K562 (cell line): ENCODE measurements at regions not wholly inside any gene's neighbourhood (a gene's known extent, or its start where the extent isn't known, plus 50 kb on each side); places are given as distances from the start of the nearest gene placed in this dataset.

Experiments used
- ATAC-seq: fragments of 200-7000 bp; cut with Tn5 transposase; 3 replicates; pipeline ENCODE4 v1.9.1; 2020; ENCODE audit warnings: moderate library complexity
- BruUV-seq: library from RNA; stranded (reverse); fragments of 400-500 nt; replicated peaks from 2 replicates; lab custom pipeline; 2021; lab: Mats Ljungman, UMichigan
- CTCF ChIA-PET: fragments of 300-600 bp; formaldehyde crosslinking; extraction: SDS; loops from one replicate; lab custom pipeline; 2021; ENCODE audit warnings: low intra/inter-chr PET ratio; lab: Yijun Ruan, JAX
- POLR2A ChIA-PET: fragments of 300-600, 350-650 bp; sonication (Branson Sonifier 250); formaldehyde crosslinking; extraction: SDS; loops from one replicate; lab custom pipeline; 2021; ENCODE audit warnings: antibody characterized with exemption, inconsistent platforms; lab: Yijun Ruan, JAX
- DNase-seq, 4 experiments: peaks; one replicate each; pipeline versions ENCODE4 v3.0.0 to v3.0.0-alpha.2; 2011 to 2018; ENCODE audit warnings: low spot score in 3 of 4, mixed read lengths in 3 of 4; ENCODE audit errors: extremely low read depth in 1 of 4
- FAIRE-seq: peaks from 2 replicates; lab custom pipeline; 2011; peaks lifted over from hg19 to GRCh38; lab: Jason Lieb, UNC
- H2AFZ ChIP-seq: 2 replicates; pipeline ENCODE4 v1.6.0; 2011; ENCODE audit warnings: low read depth, low read length, control low read depth, inconsistent platforms
- H3K27ac ChIP-seq: fragments of 200-600 bp; 3 replicates; pipeline ENCODE4 v1.8.0; 2011; ENCODE audit warnings: low read depth, mild to moderate bottlenecking, control low read depth, inconsistent platforms, low read length, moderate library complexity, mixed read lengths; ENCODE audit errors: extremely low read depth
- H3K27me3 ChIP-seq, 2 experiments: fragments of 300-600 bp in 1 of 2; 2 replicates in 1 of 2; 3 replicates in 1 of 2; pipeline versions ENCODE4 v1.6.0 to v1.8.0; 2011; ENCODE audit warnings: inconsistent platforms in 2 of 2, low read length in 2 of 2, mild to moderate bottlenecking in 1 of 2, mixed read lengths in 1 of 2, moderate library complexity in 1 of 2; ENCODE audit not compliant: control insufficient read depth in 2 of 2, insufficient read depth in 2 of 2
- H3K36me3 ChIP-seq: fragments of 300-600 bp; 3 replicates; pipeline ENCODE4 v1.8.0; 2011; ENCODE audit warnings: mild to moderate bottlenecking, low read length, inconsistent platforms; ENCODE audit not compliant: control insufficient read depth, insufficient read depth
- H3K4me1 ChIP-seq, 2 experiments: fragments of 200-600 bp in 1 of 2; replicated peaks in 1 of 2; 2 replicates in 1 of 2; 3 replicates in 1 of 2; pipeline versions ENCODE4 v1.5.1 to v1.8.0; 2011; ENCODE audit warnings: inconsistent platforms in 2 of 2, low read length in 2 of 2, mild to moderate bottlenecking in 1 of 2, mixed read lengths in 1 of 2, moderate library complexity in 1 of 2; ENCODE audit not compliant: control insufficient read depth in 2 of 2, insufficient read depth in 2 of 2
- H3K4me2 ChIP-seq: 2 replicates; pipeline ENCODE4 v1.6.1; 2011; ENCODE audit warnings: low read length, control low read depth, inconsistent platforms, mixed read lengths; ENCODE audit not compliant: insufficient read depth
- H3K4me3 ChIP-seq: fragments of 200-600 bp; sonication (generic), shearing (Covaris generic); 2 replicates; pipeline ENCODE4 v1.5.1; 2016; ENCODE audit warnings: control low read depth, inconsistent platforms
- H3K79me2 ChIP-seq: fragments of 200-600 bp; 3 replicates; pipeline ENCODE4 v1.8.0; 2011; ENCODE audit warnings: low read length, inconsistent platforms; ENCODE audit not compliant: control insufficient read depth, insufficient read depth
- H3K9ac ChIP-seq, 2 experiments: 2 replicates each; pipeline versions ENCODE4 v1.6.0 to v1.6.1; 2011; ENCODE audit warnings: low read depth in 2 of 2, low read length in 2 of 2, control low read depth in 1 of 2, inconsistent platforms in 1 of 2, mild to moderate bottlenecking in 1 of 2, mixed read lengths in 1 of 2; ENCODE audit not compliant: insufficient read depth in 1 of 2
- H3K9me1 ChIP-seq: one replicate; pipeline ENCODE4 v1.6.0; 2011; ENCODE audit warnings: inconsistent platforms, mild to moderate bottlenecking, low read length, moderate library complexity; ENCODE audit not compliant: control insufficient read depth, insufficient read depth
- H3K9me3 ChIP-seq: replicated peaks from 2 replicates; pipeline ENCODE4 v1.5.1; 2011; ENCODE audit warnings: low read depth, low read length, inconsistent platforms; ENCODE audit not compliant: control insufficient read depth, insufficient read depth
- H4K20me1 ChIP-seq: replicated peaks from 2 replicates; pipeline ENCODE4 v1.6.1; 2011; ENCODE audit warnings: low read length, inconsistent platforms, mixed read lengths; ENCODE audit not compliant: control insufficient read depth, insufficient read depth
- AFF4 ChIP-seq: sonication (generic); formaldehyde crosslinking; IDR thresholded peaks from 2 replicates; pipeline ENCODE4 v1.8.0; 2023; ENCODE audit warnings: mild to moderate bottlenecking, missing genetic modification reagents
- FOS ChIP-seq: IDR thresholded peaks from 3 replicates; pipeline ENCODE4 v1.6.1; 2011; ENCODE audit not compliant: insufficient read length; ENCODE audit errors: extremely low read depth
- MAZ ChIP-seq, 2 experiments: fragments of 450-650 bp in 1 of 2; sonication (generic) in 1 of 2; formaldehyde crosslinking; IDR thresholded peaks in 1 of 2; conservative IDR thresholded peaks in 1 of 2; 2 replicates each; pipeline versions ENCODE4 v1.4.0 to v1.5.0; 2020; ENCODE audit warnings: mild to moderate bottlenecking in 1 of 2, missing genetic modification reagents in 1 of 2
- MIER1 ChIP-seq: fragments of 450-650 bp; IDR thresholded peaks from 2 replicates; pipeline ENCODE4 v1.6.1; 2016; ENCODE audit warnings: antibody characterized with exemption, mild to moderate bottlenecking, low read depth
- NCOA2 ChIP-seq, 2 experiments: fragments of 450-650 bp; IDR thresholded peaks; 2 replicates each; pipeline ENCODE4 v1.6.1; 2018; ENCODE audit warnings: mild to moderate bottlenecking in 2 of 2, moderate library complexity in 1 of 2; ENCODE audit not compliant: partially characterized antibody in 2 of 2
- NELFE ChIP-seq: IDR thresholded peaks from 2 replicates; pipeline ENCODE4 v1.6.1; 2011; ENCODE audit warnings: mild to moderate bottlenecking; ENCODE audit not compliant: insufficient read depth, insufficient read length
- NR4A1 ChIP-seq, 2 experiments: fragments of 250-450 bp in 1 of 2; fragments of 450-650 bp in 1 of 2; sonication (Bioruptor Pico) in 1 of 2; IDR thresholded peaks; 2 replicates each; pipeline versions ENCODE4 v1.4.0 to v1.6.1; 2016 to 2020; ENCODE audit warnings: mild to moderate bottlenecking in 2 of 2, missing compliant biosample characterization in 1 of 2, missing genetic modification characterization in 1 of 2, moderate library complexity in 1 of 2
- PURB ChIP-seq: sonication (generic); formaldehyde crosslinking; IDR thresholded peaks from 2 replicates; pipeline ENCODE4 v1.9.0; 2021; ENCODE audit warnings: low read depth, mild to moderate bottlenecking, missing genetic modification reagents
- ZFP30 ChIP-seq: fragments of 250-450 bp; sonication (Bioruptor Pico); IDR thresholded peaks from 2 replicates; pipeline ENCODE4 v1.8.0; 2022; ENCODE audit warnings: moderate library complexity, mild to moderate bottlenecking, inconsistent platforms, borderline replicate concordance
- ZKSCAN1 ChIP-seq: fragments of 150-350 bp; IDR thresholded peaks from 2 replicates; pipeline ENCODE4 v1.6.1; 2016; ENCODE audit warnings: low read depth, low read length
- ZNF253 ChIP-seq: fragments of 250-450 bp; sonication (Bioruptor Pico); conservative IDR thresholded peaks from 2 replicates; pipeline ENCODE4 v1.6.1; 2021; ENCODE audit warnings: mild to moderate bottlenecking
- ZSCAN32 ChIP-seq: fragments of 450-650 bp; formaldehyde crosslinking; IDR thresholded peaks from 2 replicates; pipeline ENCODE4 v1.4.0; 2020; ENCODE audit warnings: mild to moderate bottlenecking, moderate library complexity
- WGBS: fragments of 100-300 bp; shearing (Covaris generic); methylation state at CpG from one replicate; pipeline ENCODE4 v1.1.6; 2016; ENCODE audit warnings: low coverage, mixed read lengths; ENCODE audit not compliant: insufficient coverage; ENCODE audit errors: missing lambda C conversion rate; 5-methylcytosine and 5-hydroxymethylcytosine counted together
- in situ Hi-C: fragments of 300-500 bp; cut with MboI; formaldehyde crosslinking; loops from 4 replicates; pipeline ENCODE4 v1.15.0; 2018; ENCODE audit warnings: inconsistent platforms, mixed read lengths
- intact Hi-C: fragments of 100-400 bp; cut with micrococcal nuclease; formaldehyde crosslinking; loops from 2 replicates; pipeline ENCODE4 v1.14.2; 2022
- TF ChIP-seq, protein P1 (sequence below): sonication (generic); formaldehyde crosslinking; IDR thresholded peaks from 2 replicates; pipeline ENCODE4 v1.8.0; 2022; ENCODE audit warnings: mild to moderate bottlenecking, missing genetic modification reagents
- TF ChIP-seq, protein P2 (sequence below): fragments of 150-350 bp; IDR thresholded peaks from 2 replicates; pipeline ENCODE4 v1.6.1; 2014; ENCODE audit warnings: low read depth, mild to moderate bottlenecking, low read length, borderline replicate concordance

- Histone ChIP-seq H3K27me3 (no peaks in the 10 kb centered on the region), H4K20me1 (no peaks in the 10 kb centered on the region), H3K36me3 (no peaks in the 10 kb centered on the region), H3K9me1 (no peaks in the 10 kb centered on the region), H3K79me2 (no peaks in the 10 kb centered on the region), H3K4me1 (peaks cover 0 to 12% of the 10 kb centered on the region in 2 experiments; a peak in 4 of 5 replicates), H3K4me2 (no peak overlapping the region), H3K9me3 (no peaks in the 10 kb centered on the region), H3K9ac (no peak overlapping the region), H3K4me3 (no peak overlapping the region), H3K27ac (no peak overlapping the region), H2AFZ (no peak overlapping the region)
- in situ Hi-C loops: no loop called here
- ChIA-PET CTCF (no interaction called here), POLR2A (interaction anchor here (0.6 to 0.7 kb wide), 2 partner anchors 38 to 285 kb away, joined by 3 read pairs; no protein-coding TSS in a partner anchor)
- WGBS: 16% methylated on average over 5 of the region's 7 CpGs
- BruUV-seq: no TSS peak
- peak; percentile 70 for ATAC-seq
- DNase-seq: peak in 3 of 4 experiments; percentile 18 to 64 (median 24)
- intact Hi-C loops: no loop called here
- peak; percentile 84 for FAIRE-seq
- TF ChIP-seq ZSCAN32: no peak
- TF ChIP-seq NCOA2 (IDR thresholded peaks at IDR 0.05; ENCODE audit: partially characterized antibody in 2 of 2): no peak
- no peak for TF ChIP-seq ZFP30
- no peak for TF ChIP-seq MAZ (CRISPR knock-in tag; conservative IDR thresholded peaks at IDR 0.05 in 1 of 2, IDR thresholded peaks at IDR 0.05 in 1 of 2)
- TF ChIP-seq ZNF253 (CRISPR knock-in tag): no peak
- no peak for TF ChIP-seq PURB (CRISPR knock-in tag)
- no peak for TF ChIP-seq ZKSCAN1
- no peak for TF ChIP-seq MIER1
- TF ChIP-seq, protein P1, sequence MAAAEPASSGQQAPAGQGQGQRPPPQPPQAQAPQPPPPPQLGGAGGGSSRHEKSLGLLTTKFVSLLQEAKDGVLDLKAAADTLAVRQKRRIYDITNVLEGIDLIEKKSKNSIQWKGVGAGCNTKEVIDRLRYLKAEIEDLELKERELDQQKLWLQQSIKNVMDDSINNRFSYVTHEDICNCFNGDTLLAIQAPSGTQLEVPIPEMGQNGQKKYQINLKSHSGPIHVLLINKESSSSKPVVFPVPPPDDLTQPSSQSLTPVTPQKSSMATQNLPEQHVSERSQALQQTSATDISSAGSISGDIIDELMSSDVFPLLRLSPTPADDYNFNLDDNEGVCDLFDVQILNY: no peak
- TF ChIP-seq, protein P2, sequence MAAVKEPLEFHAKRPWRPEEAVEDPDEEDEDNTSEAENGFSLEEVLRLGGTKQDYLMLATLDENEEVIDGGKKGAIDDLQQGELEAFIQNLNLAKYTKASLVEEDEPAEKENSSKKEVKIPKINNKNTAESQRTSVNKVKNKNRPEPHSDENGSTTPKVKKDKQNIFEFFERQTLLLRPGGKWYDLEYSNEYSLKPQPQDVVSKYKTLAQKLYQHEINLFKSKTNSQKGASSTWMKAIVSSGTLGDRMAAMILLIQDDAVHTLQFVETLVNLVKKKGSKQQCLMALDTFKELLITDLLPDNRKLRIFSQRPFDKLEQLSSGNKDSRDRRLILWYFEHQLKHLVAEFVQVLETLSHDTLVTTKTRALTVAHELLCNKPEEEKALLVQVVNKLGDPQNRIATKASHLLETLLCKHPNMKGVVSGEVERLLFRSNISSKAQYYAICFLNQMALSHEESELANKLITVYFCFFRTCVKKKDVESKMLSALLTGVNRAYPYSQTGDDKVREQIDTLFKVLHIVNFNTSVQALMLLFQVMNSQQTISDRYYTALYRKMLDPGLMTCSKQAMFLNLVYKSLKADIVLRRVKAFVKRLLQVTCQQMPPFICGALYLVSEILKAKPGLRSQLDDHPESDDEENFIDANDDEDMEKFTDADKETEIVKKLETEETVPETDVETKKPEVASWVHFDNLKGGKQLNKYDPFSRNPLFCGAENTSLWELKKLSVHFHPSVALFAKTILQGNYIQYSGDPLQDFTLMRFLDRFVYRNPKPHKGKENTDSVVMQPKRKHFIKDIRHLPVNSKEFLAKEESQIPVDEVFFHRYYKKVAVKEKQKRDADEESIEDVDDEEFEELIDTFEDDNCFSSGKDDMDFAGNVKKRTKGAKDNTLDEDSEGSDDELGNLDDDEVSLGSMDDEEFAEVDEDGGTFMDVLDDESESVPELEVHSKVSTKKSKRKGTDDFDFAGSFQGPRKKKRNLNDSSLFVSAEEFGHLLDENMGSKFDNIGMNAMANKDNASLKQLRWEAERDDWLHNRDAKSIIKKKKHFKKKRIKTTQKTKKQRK: no peak
- TF ChIP-seq AFF4 (CRISPR knock-in tag): no peak
- TF ChIP-seq NR4A1 (CRISPR knock-in tag; IDR thresholded peaks at IDR 0.05): no peak
- TF ChIP-seq NR4A1 (tag; IDR thresholded peaks at IDR 0.05): no peak
- TF ChIP-seq NELFE: no peak
- TF ChIP-seq FOS: peak; percentile 56
These were observed 339.0 kb upstream of the PROK2 start for GRCh38 chr3:72123908-72124441.
